LNCAP (cell line): ENCODE measurements at regions not wholly inside any gene's neighbourhood (a gene's known extent, or its start where the extent isn't known, plus 50 kb on each side); places are given as distances from the start of the nearest gene placed in this dataset.

Experiments used
- CTCF ChIP-seq: fragments of 450-650 bp; IDR thresholded peaks from 2 replicates; pipeline ENCODE4 v1.5.1; 2017; ENCODE audit warnings: mild to moderate bottlenecking

DNA sequence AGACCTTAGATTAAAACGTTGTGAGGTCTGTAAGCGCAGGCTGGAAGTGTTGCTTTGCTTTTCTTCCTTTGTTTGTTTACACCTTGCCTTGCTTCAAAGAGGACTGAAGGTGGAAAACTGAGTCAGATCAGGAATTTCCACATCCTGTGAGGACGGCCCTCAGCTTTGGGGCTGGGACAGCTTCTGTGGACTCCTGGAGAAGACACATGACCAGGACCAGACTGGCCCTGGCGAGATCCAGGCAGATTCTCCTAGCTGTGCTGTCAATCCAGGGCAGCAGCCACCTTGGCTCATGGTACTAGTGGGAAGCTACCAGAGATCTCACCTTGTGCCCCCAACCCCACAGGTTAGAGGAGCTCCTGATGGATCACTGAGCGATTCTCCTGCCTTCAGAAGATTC, 1461.9 kb downstream of the TBC1D22A start:
- no peak for TF ChIP-seq CTCF

- TF ChIP-seq CTCF, result no peak
Observed at GRCh38 chr22:48223488-48224190, 1461.2 kb downstream of the TBC1D22A start.

DNA sequence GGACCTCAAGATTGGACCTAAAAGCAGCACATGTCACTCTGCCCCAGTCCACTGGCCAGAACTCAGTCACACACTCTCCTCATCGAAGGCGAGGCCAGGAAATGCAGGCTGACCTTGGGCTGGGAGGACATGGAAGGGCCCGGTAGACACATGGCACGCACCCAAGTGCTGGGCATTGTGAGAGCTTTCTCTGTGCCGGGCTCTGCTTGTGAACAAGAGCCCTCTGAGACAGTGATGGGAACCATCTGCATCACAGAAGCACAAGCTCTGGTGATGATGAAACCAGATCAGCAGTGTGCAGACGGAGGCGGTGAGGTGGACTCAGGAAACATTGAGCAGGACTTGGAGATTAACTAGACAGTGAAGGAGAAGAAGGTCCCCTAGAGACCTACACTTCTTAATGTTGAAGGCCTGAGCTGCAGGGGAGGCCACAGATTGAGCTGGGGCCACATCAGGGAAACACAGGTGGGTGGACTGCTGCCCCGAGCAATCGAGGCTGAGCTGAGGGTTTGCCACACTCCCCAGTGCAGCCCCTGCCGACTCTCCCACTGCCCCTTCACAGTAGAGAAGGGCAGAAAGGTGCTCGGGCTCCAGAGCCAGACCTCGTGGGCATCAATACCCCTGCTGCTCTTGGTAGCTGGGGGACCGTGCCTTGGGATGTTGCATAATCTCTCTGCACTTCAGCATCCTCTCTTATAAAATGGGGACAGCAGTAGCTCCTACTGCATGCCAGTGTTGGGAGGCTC, 1460.5 kb downstream of the TBC1D22A start:
- no peak for TF ChIP-seq CTCF

GRCh38 chr22:48218889-48219420, 1456.5 kb downstream of the TBC1D22A start:
- no peak for TF ChIP-seq CTCF

DNA sequence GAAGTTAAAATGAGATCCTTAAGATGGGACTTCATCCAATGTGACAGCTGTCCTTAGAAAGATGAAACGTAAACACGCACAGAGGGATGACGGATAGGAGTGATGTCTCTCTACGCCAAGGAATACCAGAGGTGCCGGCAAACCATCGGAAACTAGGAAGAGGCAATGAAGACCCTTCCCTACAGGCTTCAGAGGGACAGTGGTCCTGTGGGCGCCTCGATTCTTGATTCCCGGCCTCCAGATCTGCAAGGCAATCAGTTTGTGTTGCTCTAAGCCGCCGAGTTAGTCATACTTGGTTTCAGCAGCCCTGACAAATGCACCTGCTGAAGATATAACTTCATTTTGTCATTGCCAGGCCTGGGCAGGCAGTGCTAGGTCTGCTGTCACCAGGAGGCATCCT, 1455.1 kb downstream of the TBC1D22A start:
- TF ChIP-seq CTCF, result no peak

DNA sequence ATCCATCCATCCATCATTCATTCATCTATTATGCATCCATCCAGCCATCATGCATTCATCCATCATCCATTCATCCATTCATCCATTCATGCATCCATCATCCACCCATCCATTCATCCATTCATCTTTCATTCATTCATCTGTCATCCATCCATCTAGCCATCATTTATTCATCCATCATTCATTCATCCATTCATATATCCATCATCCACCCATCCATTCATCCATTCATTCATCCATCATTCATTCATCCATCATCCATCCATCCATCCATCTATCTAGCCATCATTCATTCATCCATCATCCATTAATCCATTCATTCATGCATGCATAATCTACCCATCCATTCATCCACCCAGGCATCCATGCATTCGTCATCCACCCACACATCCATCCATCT, 1450.3 kb downstream of the TBC1D22A start:
- no peak for TF ChIP-seq CTCF

GRCh38 chr22:48210812-48211211, 1448.4 kb downstream of the TBC1D22A start:
- no peak for TF ChIP-seq CTCF
